ENCODE measurements at regions not wholly inside any gene's neighbourhood (a gene's known extent, or its start where the extent isn't known, plus 50 kb on each side); places are given as distances from the start of the nearest gene placed in this dataset.

DNA sequence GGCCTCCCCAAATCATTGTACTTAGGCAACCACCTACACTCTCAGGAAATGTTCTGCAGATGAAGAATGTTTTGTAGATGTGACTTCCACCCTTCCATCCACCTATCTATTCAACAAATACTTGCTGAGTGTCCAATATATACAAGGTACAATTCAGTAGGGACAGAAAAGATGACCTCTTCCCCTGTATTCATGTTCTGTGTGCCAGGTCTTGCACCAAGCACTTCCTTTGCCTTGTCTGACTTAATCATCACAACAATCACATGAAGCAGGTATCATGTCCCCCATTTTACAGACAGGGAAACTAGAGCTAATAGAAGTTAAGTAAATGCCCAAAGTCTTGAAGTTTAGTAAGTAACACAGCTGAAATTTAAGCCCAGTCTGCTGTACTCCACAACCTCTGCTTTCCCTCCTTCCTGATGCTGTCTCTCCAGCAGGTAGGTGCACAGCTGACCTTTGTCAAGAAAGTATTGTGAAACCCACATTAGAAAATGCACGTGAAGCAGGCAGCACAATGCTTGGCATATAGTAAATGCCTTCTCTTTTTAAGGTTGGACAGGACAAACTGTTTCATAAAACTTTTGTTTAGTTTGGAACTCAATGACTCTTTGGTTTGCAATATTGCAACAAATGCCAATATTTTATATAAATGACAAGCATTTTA lies 296.5 kb downstream of the DEPDC1B start:
- intact Hi-C loops (cut with DNase I) = no loop called here
- no peak for ATAC-seq

DNA sequence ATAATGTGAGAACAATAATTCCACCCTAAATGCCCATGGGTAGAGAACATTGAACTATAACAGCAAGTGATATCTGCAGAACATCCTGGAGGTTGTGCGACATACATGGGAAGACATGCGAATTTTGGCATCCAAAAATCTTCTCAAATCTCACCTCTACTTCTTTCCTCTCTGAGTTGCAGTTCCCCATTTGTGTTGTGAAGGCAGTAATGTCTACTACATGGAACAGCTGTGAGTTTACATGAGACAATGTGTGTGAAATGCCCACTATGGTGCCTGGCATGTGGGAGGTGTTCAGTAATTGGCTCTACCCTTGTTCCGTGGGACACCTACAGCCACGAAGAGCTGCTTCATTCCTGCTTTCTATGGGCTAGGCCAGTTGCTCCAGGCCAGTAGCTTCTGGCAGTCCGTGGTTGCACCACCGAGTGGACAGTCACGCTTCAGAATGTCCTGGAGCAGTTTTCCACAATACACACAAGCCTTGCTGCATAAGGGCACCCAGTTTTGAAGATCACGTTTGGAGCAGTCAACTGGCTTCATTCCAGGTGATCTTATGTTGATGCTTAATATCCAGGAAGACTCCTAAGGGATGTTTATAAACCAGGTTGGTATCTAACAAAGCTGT lies 297.7 kb downstream of the DEPDC1B start:
- DNase-seq (ENCODE audit: missing footprints) = no peak
- ATAC-seq = no peak
- intact Hi-C loops (cut with DNase I) = no loop called here

More for the DNA sequence above, 296.5 kb downstream of the DEPDC1B start:
- no peak for DNase-seq (ENCODE audit: missing footprints)

DNA sequence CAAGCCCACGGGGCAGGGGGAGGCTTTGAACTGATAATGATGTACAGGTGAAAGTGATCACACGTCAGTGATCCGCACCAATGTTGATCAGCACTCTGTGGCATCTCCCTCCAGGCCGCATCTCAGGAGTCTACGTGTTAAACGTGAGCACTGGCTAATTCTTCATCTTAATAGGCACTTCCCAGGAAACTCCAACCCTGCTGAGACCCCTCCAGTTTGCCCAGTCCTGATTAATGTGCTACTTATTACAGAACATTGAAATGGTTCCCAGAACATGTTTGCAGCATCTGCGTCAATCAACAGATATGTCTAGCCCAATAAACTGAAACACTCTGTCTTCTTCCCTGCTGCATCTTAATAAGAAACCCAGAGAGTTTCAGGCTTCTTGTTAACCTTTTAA lies 298.4 kb downstream of the DEPDC1B start:
- ATAC-seq = no peak
- intact Hi-C loops (cut with DNase I) = no loop called here

DNA sequence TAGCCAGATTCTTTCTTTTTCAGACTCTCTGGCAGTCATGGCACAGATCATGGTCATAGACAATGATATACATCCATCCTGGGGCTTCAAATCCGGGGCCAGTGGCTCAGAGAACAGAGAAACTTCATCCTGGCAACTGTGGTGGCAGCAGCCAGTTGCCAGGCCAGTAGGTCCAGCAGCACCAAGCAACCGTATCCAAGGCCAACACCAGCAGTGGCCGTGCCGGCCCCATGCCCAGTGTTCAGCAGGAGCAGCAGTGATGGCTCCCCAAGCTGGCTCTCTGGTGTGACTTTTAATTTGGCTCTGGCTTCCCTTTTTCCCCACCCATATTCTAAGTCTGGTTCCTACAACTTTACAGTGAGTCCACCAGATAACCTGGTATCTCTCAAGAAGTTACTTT lies 300.5 kb downstream of the DEPDC1B start:
- DNase-seq (ENCODE audit: missing footprints) (no peak), ATAC-seq (no peak)
- intact Hi-C loops (cut with DNase I) = no loop called here

More for the DNA sequence above, 298.4 kb downstream of the DEPDC1B start:
- DNase-seq (ENCODE audit: missing footprints) = no peak

DNA sequence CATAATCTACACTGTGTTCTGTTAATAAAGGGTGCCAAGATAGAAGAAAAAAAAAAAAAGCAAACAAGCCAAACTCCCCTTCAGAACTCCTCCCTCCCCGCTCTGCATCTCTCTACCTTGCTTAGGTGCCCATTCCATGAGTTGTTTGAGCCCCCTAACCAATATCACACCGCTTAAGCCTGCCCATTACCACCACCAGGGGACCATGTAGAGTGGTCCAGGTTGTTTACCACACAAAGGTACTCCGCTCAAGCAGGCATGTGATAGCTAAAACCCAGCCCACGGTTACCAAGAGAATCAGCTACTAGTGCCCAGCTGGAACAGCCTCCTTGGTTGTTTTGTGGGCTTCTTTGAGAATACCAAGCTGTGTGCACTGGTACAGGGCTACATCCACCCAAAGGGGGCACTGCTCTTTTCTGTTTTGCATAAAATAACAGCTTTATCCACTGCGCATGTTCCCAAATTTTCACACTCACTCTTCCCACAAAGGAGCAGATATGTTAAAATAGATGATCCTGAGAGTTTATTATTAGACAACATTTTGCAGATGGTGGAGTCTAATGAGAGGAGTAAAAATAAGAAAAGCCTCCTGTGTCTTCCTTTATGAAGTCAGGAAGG lies 304.1 kb downstream of the DEPDC1B start:
- intact Hi-C loops (cut with DNase I) = no loop called here

DNA sequence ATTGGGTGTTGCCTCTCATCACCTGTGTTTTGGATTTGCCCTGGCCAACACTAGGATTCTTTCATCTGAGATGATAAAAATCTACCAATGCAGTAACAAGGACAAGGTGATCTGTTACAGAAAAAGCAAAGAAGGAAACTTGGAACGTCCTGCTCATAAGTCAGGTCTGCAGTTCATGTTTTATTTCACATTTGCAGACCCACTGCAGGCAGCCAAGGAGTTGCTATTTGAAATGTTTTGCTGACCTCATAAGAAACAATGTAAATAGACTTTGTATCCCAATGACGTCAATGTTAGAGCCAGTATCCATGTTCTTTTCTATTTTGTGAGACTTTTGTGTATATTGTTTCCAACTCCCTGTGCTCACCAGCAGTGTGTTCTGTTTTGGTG lies 312.9 kb downstream of the DEPDC1B start:
- no peak for DNase-seq (ENCODE audit: missing footprints)
- intact Hi-C loops (cut with DNase I) = no loop called here
- ATAC-seq = no peak

More for the DNA sequence above, 304.1 kb downstream of the DEPDC1B start:
- ATAC-seq (no peak), DNase-seq (ENCODE audit: missing footprints) (no peak)

DNA sequence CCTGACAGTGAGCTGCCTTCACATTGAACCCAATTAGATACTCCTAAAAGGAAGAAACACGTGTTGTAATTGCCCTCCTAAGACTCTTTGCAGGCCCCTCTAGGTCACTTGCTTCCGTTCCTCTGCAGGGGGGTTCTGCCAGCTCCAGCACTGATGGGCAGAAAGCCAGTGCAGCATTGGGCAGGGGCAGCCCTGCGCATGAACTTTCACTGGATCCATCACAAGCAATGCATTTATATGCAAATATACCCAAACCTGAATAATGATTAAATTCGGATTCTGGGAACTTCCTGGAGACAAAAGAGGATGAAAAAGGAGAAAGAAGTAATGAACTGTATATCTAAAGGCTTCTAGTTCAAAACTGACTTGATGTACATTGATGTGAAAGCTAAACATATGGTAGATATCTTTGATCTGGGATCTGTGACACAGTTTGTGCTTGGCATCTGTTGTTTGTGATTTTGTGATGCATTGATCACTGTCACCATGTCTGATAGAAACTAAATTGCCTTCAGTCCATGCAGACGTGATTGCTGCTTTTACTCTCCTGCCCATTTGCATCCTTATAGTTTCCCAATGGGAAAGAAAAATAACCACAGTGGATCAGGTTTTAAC lies 313.4 kb downstream of the DEPDC1B start:
- intact Hi-C loops (cut with DNase I) = no loop called here
- DNase-seq (ENCODE audit: missing footprints) (no peak), ATAC-seq (no peak)

DNA sequence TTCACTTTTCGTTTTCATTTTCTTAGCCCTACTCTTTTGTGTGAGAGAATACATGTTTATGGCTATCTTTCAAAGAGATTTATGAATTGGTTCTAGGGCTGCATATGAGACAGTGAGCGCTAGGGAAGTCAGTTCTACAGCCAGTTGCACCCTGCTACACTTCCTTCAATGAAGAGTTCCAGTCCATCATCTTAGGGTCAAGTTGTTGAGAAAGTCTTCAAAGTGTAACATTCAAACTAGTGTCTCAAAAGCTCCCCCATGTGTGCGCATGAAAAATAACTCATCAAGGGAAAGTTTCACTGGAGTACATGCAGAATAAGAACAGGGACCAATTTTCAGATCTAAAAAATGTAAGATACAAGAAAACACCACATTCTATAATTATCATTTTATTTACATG lies 317.2 kb downstream of the DEPDC1B start:
- intact Hi-C loops (cut with DNase I) = loop anchor here (5.0 kb wide), 1 partner anchor 570 kb away; no protein-coding TSS in a partner anchor
- ATAC-seq (no peak), DNase-seq (ENCODE audit: missing footprints) (no peak)

DNA sequence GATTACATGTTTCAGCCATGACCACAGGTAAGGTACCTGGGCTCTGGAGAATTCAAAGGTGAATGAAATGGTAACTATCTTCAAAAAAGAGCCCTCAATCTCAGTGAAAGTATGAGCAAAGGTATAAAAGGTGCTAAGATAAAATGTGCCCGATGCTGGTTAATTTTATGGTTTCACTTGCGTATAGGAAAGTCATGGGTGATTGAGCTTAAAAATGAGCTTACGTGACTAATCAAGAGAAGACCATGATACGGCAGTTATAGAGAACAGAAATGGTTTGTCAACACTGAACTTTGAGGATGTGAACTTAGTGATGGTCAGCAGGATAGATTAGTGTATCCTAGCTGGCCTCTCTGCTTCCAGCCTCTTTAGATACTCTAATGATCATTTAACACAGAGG lies 320.1 kb downstream of the DEPDC1B start:
- no peak for ATAC-seq
- no peak for DNase-seq (ENCODE audit: missing footprints)
- intact Hi-C loops (cut with DNase I) = loop anchor here (5.0 kb wide), 1 partner anchor 568 kb away; no protein-coding TSS in a partner anchor

DNA sequence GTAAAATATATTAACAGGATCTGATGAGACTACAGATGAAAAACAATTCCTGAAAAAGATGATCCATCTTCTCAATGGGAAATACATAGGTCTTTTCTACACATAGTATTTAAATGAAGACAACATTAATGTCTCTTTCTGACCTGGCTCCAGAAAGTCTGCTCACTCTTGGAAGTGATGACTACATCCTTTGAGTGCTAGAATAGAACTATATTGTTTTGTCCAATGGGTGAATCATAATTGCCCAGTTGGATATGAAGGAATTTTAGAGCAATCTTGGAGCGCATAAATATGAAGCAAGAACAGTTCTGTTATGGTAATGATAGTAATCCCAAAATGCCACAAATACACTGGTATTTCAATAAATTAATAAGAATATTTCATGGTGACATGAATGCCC lies 322.1 kb downstream of the DEPDC1B start:
- intact Hi-C loops (cut with DNase I) = no loop called here
- DNase-seq (ENCODE audit: missing footprints) = no peak
- ATAC-seq = no peak

DNA sequence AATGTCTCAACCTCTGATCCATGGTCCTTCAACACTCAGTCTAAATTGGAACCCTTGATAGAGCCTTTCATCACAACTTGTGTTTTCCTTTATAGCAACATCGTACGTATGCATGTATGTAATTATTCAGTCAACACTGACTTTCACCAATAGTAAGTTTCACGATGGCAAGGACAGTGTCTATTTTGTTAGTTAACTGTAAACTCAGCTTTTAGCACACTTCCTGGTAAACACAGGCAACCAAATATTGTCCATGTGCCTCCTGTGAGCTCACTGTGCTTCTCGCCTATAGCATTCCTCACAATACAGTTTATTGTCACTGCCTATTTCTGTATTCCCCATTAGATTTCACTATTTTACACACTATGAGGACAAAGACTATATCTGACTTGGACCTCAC lies 323.1 kb downstream of the DEPDC1B start:
- DNase-seq (ENCODE audit: missing footprints) (no peak), ATAC-seq (no peak)
- intact Hi-C loops (cut with DNase I) = no loop called here

DNA sequence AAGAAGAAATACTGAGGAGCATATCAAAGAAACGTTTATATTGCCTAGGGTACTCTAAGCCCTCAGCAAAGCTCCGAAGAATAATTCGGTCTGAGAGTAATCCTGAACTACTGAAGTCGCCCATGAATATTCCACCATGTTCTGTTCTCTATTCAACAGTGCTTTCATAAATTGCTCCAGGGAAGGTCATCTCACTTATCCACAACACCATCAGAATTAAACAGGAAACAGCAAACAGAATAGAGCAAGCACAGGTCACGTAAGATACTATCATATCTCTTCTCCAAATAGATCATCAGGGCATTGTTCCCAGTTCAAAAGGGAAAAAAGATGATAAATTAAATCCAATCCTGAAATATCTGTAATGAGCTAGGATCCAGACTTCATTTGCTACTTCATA lies 325.6 kb downstream of the DEPDC1B start:
- ATAC-seq = no peak
- DNase-seq (ENCODE audit: missing footprints) = no peak
- intact Hi-C loops (cut with DNase I) = no loop called here

DNA sequence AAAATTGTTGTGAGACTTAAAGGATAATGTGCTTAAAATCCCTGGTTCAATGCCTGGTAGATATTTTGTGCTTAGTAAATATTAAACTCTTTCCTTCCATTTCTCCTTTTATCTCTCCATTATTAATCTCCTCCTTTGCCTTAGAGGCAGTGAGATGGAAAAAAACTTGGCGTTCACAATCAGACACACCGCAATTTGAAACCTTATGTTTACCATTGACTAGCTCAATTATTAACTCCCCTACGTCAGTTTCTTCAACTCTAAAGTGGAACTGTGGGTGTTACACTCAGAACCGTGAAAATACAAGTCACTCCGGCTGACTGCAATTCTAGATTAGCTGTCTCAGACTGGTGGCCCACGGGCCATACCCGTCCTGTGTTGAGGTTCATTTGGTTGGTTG lies 327.2 kb downstream of the DEPDC1B start:
- intact Hi-C loops (cut with DNase I) = no loop called here
- no peak for ATAC-seq
- DNase-seq (ENCODE audit: missing footprints) = no peak

DNA sequence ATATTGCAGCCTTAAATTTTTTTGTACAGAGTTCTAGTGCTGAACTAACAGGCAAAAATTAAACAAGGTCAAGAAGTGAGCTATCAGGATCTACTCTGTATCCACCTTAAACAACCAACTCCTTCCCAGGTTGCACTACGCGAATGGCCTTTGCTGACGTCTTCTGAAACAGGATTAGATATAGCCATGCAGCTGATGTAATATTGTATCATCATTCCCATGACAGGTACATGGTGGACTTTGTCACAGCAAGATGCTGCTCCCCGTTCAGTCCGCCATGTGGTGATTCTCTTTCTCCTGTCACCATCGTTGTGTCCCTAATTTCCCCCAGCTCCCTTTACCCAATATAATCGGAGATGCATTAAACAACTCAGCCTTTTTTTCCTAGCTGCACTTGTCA lies 328.9 kb downstream of the DEPDC1B start:
- ATAC-seq = no peak
- intact Hi-C loops (cut with DNase I) = no loop called here

DNA sequence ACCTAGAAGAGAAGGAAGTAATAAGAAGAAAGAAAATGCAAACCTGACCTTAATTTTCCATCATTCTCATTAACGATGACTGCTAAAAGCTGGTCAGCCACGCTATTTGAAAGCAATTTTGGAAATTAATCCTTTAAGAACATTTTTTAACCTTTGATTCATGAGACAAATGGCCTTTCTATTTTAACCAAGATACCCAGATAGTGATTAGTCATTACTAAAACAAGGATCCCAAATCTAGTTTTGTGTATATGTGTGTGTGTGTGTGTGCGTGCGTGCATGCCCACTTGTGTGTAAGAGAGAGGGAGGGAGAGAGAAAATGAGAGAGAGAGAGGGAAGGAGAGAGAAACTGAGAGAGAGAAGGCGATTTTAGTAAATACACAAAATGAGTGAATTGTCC lies 329.5 kb downstream of the DEPDC1B start:
- no peak for DNase-seq (ENCODE audit: missing footprints)
- intact Hi-C loops (cut with DNase I) = no loop called here
- ATAC-seq = no peak

More for the DNA sequence above, 328.9 kb downstream of the DEPDC1B start:
- DNase-seq (ENCODE audit: missing footprints) = no peak

DNA sequence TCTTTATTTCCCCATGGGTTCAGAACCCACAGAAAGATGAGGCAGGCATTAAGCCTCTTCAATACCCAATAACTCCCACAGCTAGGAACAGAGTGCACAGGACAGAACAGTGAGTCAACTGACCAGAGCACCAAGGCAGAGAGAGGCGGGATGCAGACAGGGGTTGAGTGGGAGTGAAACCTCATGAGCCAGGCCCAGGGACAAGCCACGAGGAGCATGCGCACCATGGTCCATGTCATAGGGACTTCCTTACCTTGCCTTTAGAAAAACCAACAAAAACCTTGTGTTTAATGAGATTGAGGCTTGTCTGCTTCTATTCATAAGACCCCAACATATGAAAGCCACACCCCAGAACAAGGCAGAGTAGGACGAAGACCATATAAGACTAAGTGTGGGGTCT lies 330.6 kb downstream of the DEPDC1B start:
- intact Hi-C loops (cut with DNase I) = no loop called here
- DNase-seq (ENCODE audit: missing footprints) (no peak), ATAC-seq (no peak)

DNA sequence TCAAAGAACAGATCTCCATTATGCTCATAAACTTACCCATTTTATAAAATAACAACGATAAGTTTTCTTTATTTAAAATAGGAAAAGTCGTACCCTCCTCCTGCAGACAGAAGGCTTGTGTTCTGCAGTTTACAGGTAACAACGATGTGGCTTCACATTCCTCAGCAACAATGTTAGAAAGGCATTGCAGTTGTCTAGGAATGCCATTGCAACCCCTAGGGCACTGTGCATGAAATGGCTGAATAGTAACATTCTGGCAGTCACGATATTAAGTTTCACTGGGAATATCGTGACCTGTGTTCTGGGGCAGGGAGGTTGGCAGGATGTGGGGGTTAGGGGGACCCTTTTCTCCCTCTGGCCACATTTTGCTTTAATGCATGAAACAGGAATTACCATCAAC lies 331.9 kb downstream of the DEPDC1B start:
- ATAC-seq (no peak), DNase-seq (ENCODE audit: missing footprints) (no peak)

DNA sequence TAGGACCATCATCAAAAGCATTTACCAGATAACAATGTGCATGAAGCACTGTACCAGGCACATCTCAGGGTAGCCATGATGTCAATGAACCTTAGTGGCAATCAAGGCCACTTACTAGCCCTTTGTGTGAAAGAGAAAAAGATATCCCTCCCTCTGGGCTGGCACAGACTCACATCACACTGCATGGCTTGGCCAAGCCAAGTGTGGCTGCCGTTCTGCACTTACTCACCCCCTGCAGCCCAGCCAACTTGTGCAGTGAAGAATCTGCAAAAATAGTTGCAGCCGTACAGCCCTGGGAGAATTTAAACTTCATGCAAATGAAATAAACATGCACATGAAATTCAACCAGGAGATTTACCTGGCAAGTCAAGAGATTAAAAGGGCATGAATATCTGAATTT lies 333.5 kb downstream of the DEPDC1B start:
- DNase-seq (ENCODE audit: missing footprints) = no peak
- ATAC-seq = peak; percentile 48
- intact Hi-C loops (cut with DNase I) = no loop called here

More for the DNA sequence above, 331.9 kb downstream of the DEPDC1B start:
- intact Hi-C loops (cut with DNase I) = no loop called here

DNA sequence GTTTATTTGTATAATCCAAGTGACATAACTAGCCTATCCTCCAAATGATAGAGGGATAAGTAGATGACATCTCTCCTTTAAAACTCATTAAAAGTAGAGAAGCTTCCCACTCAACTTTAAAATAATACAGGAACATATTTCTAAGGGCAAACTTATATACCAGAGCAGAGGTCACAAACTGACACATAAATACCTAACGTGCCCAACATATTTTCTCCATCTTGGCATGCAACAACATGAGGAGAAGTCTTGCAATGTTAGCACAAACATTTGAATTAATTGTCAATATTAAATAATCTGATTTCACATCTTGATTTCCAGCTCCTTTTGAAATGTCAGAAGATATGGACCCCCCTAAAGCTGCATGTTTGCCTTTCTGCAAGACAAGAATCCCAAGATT lies 335.0 kb downstream of the DEPDC1B start:
- ATAC-seq = no peak
- DNase-seq (ENCODE audit: missing footprints) = no peak
- intact Hi-C loops (cut with DNase I) = no loop called here

DNA sequence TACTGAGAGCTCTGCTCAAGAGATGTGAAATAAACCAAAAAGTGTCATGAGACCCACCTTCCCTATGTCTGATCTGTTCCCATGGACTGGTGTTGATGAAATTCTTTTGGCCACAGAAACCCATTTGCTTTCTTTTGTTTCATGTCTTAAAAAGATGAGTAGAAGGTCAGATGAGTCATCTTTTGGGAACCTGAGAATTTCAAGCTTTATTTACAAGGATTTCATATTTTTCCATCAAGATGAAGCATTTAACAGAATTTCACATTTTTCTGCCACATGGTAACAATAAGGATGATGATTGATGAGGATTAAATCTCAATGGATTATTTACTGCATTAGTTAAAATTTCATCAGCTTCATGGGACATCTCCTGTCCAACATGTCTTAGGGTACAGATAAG lies 337.8 kb downstream of the DEPDC1B start:
- intact Hi-C loops (cut with DNase I) = no loop called here
- ATAC-seq (no peak), DNase-seq (ENCODE audit: missing footprints) (no peak)

Data from Right ventricle myocardium inferior (tissue), 1 donor.